Central memory CD4-positive, alpha-beta T cell (primary cell): ENCODE measurements at regions not wholly inside any gene's neighbourhood (a gene's known extent, or its start where the extent isn't known, plus 50 kb on each side); places are given as distances from the start of the nearest gene placed in this dataset.

Source experiments
- DNase-seq: peaks from one replicate; pipeline ENCODE4 v3.0.0; 2022

DNA sequence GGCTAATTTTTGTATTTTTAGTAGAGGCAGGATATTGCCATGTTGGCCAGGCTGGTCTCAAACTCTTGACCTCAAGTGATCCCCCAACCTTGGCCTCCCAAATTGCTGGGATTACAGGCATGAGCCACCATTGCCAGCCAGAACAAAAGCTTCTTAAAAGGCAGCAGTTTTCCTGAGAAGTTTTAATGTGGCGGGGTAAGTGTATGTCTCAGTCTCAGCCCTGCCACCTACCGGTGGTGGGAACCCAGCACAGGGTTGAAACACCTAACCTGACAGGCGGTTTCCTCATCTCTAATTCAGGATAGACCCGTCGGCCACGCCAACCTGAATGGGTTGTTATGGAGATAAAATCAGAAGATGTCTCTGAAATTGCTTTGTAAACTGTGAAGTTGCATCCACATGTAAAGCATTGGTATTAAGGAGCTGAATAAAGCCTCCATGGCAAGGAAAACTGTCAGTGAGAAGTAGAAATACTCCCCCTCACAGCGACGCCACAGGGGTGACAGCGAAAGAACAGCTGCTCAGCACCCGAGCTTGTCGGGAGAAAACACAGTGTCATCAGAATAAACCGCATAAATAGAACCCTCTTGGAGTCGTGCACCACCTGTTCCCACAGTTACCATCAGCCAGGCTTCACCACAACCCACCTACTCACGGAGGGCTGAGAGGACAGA is 165.9 kb upstream of the NCAM1 start:
- DNase-seq = no peak

DNA sequence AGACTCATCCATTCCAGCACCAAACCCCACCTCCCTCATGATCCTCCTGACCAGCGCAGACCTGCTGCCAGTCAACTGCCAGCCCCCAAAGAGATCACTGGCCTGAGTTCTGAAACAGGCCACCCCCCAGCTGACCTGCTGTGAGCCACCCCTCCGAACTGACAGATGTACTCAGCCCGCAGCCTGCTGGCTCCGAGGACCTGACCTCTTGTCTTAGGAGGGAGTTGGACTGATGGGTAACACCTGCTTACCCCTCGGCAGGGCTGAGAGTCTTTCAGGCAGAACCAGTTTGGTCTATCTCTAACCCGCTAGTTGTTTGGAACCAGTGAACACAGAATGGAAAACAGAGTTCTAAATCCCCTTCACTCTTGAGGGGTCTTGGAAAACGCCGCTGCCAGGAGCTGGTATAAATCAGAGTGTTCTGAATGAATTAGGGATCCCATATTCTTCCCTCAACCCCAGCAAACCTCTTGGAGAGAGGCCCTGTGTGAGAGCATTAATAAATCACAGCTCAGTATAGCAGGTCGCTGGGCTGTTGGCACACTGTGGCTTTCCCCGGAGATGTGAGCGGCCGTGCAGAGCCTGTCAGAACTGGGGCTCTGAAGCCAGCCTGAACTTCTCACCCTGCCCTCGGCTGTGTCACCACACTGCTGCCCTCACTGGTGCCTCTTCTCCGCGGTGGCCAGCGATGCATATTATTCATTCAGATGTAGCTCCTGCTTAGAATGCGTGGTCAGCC is 165.1 kb upstream of the NCAM1 start:
- no peak for DNase-seq

DNA sequence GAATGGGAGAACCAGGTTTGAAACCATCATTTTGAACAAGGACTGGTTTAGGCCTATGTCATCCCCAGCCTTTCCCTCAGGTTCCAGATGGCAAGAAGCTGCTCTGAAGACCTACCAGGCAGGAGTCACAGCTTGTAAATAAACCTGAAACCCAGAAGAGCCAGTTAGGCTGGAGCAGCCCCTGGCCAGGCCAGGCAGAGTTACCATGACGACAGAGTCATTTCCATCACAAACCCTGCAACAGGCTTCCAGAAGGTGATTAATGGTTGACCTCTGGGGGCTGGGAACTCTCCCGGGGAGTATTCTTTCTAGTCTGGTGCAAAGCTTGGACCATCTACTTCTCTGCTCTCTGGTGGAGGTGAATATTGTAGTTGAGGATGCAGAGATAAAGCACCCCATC is 164.1 kb upstream of the NCAM1 start:
- no peak for DNase-seq

DNA sequence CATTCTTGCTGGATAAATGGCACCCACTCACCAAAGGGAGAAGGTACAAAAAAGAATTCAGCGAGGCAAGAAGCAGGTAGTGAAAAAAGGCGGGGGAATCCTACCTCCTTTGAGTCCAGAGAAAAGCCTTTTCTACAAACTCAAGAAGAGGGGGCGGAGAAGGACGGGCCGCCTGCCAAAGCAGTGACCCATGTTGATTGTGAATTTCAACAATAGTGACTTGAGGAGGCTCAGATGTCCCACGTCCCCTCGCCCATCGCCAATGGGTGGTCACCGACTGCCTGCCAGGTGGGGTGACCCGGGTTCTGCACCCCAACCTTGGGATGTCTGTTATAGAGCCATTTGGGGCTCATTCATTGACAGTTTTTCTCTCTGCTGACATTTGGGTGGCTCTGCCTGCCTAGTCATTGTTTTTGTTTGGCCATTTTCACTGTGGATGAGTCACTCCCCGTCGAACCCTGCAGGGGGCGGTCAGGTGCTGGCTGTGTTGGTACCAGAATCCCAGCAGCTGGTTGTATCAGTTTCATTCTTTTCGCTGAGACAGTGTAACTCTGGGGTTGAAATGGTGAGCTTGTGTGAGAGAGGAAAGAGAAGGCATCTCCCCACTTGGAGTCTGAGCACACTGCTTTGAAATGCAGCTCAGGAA is 163.4 kb upstream of the NCAM1 start:
- no peak for DNase-seq

DNA sequence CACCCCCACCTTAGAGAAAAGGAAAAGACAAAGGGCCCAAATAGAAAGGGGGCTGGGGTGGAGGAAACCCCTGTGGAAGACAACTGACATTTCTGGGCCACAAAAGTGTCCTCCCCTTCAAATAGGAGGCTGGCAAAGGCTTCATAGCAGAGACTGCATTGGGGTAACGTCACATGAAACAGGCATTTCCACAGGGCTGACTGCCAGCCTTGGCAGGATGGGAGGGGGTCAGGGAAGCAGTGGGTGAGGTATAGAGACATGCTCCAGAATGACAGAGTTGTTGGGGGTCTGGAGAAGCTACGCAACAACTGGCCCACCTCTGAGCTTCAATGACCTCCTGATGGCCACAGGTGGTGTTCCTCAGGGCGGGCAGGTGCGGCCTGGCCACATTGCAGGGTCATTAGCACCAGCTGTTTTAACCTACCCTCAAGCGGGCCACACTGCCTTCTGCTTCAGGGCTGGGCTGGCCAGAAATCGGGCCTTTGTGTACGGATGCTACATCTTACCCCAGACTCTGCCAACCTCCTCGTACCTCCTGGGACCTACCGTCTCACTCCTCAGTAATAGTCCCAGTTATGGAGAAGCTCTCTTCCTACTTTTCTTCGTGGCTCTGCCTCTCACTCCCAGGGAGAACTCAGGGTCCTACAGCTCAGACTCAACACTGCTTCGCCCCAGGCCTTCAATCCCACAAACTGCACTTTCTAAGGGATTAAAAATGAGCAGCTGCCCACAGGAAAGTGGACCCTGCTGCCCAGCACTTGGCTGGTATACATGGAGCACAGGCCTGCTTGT is 160.0 kb upstream of the NCAM1 start:
- DNase-seq = no peak

DNA sequence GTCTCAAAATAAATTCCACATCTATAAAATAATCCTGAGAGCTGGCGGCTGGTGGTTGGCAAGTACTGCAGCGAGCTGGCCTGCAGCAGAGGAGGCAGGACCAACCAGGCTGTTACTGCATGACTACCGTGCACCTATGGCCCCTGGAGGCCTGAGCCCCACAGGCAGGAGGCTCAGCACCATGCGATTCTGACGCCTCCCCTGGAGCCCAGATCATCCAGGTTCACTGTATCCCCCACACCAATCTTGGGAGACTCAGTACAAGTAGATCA is 159.5 kb upstream of the NCAM1 start:
- DNase-seq = no peak

DNA sequence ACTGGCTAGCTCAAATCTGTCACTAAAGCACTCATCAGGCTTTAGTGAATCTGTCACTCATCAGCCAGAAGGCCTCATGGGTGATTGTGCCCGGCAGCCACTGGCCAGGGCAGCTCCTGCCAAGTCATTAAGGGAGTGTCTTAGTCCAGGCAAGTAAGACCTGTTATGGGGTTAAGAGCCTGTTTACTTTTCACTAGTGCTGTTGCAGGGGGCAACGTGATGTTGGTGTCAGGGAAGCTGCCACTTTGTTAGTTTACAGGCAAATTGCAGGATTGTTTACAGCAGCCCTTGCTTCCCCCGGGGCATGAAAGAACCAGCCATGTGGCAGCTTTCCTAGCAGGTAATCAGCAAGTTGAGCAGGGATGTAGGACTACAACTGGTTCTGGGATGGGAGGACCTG is 155.6 kb upstream of the NCAM1 start:
- DNase-seq = no peak

DNA sequence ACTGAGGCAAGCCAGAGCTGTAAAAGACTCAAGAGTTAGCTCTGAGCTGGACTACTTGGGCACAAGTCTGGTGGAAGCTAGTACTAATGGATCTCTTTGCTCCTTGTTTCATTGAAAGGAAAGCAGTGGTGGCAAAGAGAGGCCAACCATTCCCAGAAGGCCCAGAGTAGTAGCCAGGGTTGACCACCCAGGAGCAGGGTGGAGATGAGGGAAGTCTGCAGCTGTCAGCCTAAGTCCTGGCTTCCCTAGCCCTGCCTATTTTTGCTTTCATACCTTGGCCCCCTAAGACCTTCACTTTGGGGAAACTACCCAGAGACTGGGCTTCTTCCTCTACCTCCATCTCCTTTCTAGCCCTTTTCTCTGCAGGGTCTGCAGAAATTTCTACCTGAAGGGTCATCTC is 155.0 kb upstream of the NCAM1 start:
- no peak for DNase-seq

DNA sequence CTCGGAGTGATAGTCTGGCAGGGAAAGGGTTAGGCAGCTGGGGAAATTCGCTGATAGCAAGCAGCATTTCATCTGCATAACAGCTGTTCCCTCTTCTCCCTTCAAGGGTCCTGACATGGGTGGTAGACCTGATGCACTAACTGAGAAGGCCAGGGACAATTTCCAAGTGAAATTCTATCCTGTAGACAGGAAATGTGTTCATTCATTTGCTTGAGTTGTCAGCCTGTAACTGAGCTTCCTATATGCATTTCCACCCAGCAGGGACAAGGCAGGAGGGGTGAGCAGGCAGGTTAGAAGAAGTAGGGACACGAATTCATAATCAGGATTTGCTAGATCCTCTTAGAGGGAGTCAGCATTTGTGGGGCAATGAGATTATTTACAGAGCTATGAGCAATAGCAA is 154.3 kb upstream of the NCAM1 start:
- DNase-seq = no peak

DNA sequence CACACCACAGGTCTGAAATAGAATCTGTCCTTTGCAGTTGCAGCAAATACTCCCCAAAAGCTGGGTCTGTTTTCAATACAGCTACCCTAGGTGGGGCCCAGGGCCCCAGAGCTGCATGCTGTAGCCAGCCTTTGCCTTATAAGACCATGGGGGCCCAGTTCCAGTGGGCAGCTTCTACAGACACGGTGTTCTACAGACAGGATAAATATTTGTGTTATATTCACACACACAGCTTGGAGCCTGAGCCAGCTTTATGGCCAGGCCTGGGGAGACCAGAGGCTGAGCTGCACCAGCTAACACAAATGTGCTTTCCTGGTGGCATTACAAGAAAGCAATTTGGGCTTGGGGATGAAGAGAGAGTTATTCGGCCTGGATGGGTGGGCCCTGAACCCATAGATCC is 151.8 kb upstream of the NCAM1 start:
- DNase-seq = no peak

DNA sequence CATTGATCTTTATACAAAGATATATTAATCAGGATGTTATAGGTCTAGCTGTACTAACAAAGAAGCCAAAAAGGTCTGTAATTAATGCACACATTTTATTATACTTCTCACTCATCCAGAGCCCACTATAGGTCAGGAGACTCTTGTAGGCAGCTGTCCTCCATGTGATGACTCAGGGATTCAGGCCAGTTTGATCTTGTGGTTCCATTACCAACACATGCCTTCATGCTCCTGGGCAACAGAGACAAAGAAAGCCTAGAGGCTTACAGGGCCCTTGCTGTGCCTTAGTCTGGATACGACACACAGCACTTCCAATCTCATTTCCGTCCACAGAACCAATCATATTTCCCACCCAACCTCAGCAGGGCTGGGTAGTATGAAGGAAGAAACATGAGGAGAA is 150.3 kb upstream of the NCAM1 start:
- DNase-seq = no peak

DNA sequence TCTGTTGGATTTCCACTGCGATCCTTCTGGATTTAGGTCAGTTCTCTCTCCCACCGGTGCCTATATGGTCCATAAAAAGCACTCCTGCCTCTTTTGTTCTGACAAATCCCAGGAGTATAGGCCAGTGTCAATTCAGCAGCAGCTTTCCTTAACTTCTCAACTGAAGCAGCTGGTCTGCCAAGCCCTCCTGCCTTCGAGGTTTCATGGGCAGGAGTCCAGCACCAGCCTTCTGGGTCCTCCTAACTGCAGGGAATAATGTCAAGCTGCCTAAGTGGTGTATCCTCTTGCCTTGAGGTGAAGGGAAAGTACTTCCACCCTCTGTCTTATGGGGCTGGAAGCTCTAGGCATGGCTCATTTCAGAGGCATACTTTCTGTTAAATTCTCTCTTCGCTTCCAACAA is 149.4 kb upstream of the NCAM1 start:
- DNase-seq = no peak

DNA sequence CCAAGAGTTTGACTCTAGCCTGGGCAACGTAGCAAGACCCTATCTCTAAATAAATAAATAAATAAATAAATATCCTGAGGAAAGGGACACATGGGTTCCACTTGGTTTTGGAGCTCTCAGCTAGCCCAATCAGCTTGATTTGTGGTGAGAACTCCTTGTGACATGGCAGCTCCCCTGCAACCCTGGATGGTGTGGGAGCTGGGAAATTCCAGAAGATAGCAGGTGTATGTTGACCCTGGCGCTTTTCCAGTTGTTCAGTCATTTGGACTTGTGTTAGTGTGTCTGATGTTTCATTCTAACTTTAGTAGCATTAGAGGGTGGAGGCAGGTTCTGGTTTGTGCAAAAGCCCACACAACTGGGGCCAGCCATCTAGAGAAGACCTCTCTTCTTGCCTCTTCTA is 148.5 kb upstream of the NCAM1 start:
- no peak for DNase-seq

DNA sequence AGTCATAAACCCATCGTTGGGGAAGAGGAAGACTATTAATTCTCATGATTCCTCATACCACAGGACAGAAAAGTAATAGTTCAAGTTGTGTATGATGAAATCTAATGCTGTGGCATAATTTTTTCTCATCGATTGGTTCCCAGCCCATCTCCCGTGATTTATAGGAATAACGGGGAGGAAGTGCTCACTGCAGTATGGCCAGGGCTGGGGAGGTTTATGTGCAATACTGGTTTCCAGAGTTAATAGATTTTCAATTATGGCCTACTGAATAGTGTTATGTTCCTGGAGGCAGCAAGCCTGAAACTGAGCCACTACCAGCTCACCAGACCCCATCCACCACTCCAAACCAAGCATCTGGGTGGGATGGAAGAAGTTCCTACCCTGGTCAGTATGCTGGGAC is 147.1 kb upstream of the NCAM1 start:
- DNase-seq = no peak

DNA sequence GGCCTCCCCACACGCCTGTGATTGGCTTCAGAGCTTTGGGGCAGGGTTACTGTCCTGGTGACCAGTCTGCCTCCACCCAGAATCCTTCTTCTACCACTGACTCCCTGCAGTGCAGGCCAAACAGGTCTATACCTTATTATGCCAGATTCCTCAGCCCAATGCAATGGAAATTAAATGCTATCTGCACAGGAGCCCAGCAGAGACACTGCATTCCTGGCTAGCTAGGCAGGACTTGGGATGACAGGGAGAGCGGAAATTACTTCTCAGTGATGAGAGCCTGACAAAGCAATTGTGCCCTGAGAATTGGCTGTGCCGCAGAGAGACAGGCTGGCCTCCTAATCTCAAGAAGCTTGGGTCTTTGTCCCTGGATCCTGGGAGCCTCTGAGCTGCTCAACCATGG is 143.8 kb upstream of the NCAM1 start:
- no peak for DNase-seq

DNA sequence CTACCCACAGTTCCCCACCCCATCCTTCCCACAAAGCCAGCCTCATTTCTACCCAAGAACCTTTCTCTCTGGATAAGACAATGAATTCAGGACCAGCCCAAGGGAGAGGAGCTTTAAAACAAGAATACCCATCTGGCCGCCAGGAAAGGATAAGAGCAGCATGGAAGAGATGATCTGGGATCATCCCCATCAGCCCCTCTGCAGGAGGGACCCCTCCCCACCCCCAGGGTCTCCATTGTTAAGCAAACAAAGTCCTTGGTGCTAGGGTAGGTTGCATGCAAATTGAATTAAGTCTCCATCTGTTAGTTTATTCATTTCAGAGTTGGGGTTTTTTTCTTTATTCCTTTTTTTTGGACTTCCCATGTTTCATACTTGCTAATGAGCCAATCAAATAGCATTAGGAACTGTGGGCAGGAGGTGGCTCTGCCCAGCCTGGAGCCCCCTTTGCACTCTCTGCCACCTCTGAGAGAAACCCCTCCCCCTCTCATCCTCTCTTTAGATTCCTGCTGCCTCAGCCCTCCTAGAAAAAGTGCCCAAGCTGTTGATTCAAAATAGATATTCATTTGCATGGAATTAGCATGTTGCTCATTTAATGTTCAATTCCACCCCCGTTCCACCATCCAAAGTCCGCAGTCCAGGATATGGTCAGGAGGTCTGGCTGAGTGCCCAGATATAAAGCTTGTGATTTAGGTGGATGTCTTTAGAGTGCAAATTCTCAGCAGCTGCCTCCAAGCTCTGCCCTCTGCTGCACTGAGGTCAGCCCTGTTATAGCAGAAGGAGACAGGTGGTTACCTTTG is 138.5 kb upstream of the NCAM1 start:
- DNase-seq = no peak

DNA sequence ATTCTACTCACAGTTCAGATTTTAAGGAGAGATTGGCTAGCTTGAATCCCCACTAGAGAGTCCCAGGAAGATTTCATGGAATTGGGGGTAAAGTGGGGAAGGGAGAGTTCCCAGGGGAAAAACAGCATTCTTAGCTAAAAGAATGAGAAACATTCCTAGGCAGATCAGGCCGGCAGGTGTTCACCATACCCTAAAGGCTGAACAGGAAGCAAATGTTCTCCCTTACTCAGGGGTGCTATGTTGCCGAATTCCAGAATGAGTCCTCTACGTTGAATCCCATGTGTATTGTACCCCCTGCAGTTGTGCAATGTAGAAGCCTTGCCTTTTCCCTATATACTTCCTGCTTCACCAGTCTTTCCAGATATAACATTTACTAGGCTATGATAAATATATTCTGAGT is 135.2 kb upstream of the NCAM1 start:
- DNase-seq = no peak

DNA sequence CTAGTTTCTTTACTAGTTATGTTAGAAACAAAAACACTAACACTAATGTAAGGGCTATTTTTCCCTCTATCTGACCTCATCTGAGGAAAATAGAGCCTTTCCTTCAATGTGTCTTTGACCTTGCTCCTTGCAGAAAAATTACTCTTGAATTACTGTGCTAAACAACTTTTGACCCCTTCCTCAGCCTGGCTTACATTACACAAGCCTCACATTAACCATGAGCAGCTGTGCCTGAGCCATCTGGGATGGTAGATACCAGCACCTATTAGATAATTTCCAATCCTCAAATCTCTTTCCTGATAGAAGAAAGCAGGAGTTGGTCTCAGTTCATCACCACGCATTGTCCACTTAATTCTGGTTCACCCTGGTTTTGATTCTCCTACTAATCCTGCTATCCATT is 134.4 kb upstream of the NCAM1 start:
- DNase-seq = no peak

DNA sequence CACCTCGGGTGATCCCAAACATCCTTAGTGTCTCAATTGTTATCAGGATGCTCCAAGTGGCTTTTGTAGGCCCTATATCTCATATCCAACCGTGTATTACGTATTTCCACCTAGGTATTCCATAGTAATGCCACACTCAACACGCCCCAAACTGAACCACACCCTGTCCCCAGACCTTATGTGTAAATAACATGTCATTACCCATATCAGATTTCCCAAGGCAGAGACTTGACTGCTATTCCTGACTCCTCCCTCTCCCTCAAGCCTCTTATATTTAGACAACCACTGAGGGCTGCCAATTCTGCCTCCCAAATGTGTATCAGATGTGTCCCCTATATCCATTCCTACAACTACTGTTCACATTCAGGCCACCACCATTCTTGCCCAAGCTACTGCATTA is 132.8 kb upstream of the NCAM1 start:
- DNase-seq = no peak

DNA sequence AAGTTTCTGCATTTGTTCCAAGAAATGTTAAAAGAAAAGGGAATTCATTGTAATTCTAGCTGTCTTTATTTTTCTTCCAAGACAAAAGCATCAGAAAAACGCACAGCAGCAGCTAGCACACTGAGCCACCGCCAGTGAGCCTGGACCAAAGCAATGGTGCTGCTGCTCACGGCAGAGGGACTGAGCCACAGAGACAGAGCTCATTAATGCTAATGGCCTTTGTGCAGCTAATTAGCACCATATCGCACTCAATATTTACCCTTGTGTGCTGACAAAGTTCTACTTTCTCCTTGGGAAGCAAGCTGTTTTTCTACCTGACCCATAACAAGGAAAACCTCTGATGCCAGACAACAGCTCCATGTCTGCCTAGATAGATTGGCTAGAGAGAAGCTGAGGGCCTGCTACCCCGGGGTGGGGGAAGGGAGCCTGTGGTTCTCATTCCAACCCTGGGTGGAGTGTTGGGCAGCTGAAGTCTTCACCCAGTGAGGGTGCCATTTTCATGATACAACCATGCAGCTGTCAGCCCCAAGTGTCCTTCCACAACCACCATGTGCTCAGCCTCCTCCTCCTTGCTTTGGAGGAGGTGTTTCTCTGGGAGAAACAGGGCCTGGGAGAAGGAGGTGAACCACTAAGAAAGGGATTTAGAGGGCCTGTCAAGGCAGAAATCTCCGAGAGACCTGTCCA is 131.1 kb upstream of the NCAM1 start:
- DNase-seq = no peak

DNA sequence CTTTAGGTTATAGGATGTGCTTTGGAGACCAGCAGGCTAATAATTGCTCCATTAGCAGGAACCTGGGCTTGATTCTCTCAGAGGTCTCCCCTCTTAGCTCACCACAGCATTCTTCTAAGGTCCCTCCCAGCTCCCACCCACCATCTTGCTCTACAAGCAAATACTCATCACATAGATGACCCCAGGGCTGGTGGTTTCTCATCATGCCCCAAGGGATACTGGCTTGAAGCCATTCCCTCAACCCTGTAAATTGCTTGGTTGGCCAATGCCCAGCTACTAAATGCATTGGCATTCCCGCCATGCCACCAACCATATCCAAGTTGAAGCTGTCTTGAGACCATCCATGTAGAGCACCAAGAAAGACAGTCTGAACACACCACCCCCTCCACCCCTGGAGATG is 130.2 kb upstream of the NCAM1 start:
- DNase-seq = no peak
